ENCODE measurements at regions not wholly inside any gene's neighbourhood (a gene's known extent, or its start where the extent isn't known, plus 50 kb on each side); places are given as distances from the start of the nearest gene placed in this dataset.

DNA sequence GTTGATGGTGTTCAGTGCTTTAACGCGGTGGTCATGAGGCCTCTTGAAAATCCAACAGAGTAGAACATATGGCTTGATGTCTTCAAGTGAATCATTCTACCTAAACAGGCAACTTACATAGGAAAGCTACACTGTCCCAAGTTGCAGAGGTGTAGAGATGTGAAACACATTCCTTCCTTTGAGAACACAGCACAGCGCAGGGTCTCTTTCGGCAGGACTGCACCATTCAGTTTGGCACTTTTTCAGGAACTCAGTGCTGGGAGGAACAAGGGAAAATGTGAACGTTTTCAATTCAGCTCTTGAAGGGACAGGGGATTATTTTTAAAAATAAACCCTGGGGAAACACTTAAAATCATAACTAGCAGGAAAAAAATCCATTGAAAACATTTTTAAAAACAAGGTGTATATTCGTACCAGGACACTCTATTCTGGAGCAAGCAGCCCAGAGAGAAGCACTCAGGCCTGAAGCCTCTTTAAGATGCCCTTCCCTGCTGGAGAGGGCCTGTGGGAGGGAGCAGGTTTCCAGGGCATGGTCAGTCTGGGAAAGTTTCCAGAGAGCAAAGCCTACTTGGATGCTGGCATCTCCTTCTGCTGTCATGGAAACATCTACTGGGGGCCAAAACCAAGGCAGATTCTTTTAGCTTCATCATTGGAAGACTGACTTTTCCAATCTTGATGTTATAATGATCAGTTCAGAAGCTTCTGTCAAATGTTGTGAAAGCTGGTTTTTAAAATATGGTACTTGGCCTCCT, 60.4 kb upstream of the NPVF start:
- Histone ChIP-seq H3K27ac (no peak overlapping the region), H3K4me3 (no peak overlapping the region), H3K27me3 (no peaks in the 10 kb centered on the region), H3K4me1 (no peaks in the 10 kb centered on the region), H3K36me3 (no peaks in the 10 kb centered on the region), H3K9me3 (no peaks in the 10 kb centered on the region)
- DNase-seq = no peak
- TF ChIP-seq, protein P1, sequence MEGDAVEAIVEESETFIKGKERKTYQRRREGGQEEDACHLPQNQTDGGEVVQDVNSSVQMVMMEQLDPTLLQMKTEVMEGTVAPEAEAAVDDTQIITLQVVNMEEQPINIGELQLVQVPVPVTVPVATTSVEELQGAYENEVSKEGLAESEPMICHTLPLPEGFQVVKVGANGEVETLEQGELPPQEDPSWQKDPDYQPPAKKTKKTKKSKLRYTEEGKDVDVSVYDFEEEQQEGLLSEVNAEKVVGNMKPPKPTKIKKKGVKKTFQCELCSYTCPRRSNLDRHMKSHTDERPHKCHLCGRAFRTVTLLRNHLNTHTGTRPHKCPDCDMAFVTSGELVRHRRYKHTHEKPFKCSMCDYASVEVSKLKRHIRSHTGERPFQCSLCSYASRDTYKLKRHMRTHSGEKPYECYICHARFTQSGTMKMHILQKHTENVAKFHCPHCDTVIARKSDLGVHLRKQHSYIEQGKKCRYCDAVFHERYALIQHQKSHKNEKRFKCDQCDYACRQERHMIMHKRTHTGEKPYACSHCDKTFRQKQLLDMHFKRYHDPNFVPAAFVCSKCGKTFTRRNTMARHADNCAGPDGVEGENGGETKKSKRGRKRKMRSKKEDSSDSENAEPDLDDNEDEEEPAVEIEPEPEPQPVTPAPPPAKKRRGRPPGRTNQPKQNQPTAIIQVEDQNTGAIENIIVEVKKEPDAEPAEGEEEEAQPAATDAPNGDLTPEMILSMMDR (IDR thresholded peaks at IDR 0.05) = no peak
- no peak for TF ChIP-seq POLR2A (IDR thresholded peaks at IDR 0.05)

DNA sequence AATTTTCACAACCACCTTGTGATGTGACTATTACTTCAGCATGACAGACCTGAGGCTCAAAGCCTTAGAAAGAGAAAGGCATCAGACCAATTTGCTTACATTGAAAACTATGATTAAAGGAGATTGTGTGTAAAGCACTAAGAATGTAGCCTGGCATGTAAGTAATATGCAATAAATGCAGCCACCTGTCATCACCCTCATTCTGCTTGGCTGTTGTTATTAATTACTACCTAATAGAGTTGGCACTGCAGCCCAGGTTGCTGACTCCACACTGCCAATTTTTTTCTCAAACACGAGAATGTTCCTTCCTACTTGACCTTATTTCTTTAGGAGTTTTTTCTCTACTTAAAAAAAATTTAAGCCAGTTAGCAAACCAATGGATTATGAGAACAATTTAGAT, 61.2 kb upstream of the NPVF start:
- no peak overlapping the region for H3K27ac ChIP-seq
- no peaks in the 10 kb centered on the region for H3K36me3 ChIP-seq
- TF ChIP-seq, protein P1 (IDR thresholded peaks at IDR 0.05) = no peak
- no peak for TF ChIP-seq POLR2A (IDR thresholded peaks at IDR 0.05)
- no peaks in the 10 kb centered on the region for H3K4me1 ChIP-seq
- no peaks in the 10 kb centered on the region for H3K9me3 ChIP-seq
- no peak overlapping the region for H3K4me3 ChIP-seq
- no peak for DNase-seq
- H3K27me3 ChIP-seq = no peaks in the 10 kb centered on the region

DNA sequence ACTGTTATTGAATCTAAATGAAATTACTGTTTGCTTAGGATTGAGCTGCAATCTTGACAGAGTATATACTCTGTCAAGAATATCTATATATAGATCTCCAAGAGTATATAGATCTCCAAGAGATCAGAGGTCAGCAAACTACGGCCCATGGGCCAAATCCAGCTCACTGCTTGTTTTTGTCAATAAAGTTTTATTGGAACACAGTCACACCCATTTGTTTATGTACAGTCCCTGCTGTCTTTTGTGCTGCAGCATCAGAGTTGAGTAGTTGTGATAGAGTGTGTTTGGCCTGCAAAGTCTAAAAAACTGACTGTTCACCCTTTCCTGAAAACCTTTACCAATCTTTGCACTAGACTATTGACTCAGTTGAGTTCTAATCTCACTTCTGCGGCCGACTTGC, 66.3 kb upstream of the NPVF start:
- Histone ChIP-seq H3K36me3 (no peaks in the 10 kb centered on the region), H3K27me3 (no peaks in the 10 kb centered on the region), H3K9me3 (no peaks in the 10 kb centered on the region), H3K4me1 (no peaks in the 10 kb centered on the region), H3K27ac (no peak overlapping the region), H3K4me3 (no peak overlapping the region)
- TF ChIP-seq, protein P1 (IDR thresholded peaks at IDR 0.05) = no peak
- no peak for TF ChIP-seq POLR2A (IDR thresholded peaks at IDR 0.05)
- no peak for DNase-seq

DNA sequence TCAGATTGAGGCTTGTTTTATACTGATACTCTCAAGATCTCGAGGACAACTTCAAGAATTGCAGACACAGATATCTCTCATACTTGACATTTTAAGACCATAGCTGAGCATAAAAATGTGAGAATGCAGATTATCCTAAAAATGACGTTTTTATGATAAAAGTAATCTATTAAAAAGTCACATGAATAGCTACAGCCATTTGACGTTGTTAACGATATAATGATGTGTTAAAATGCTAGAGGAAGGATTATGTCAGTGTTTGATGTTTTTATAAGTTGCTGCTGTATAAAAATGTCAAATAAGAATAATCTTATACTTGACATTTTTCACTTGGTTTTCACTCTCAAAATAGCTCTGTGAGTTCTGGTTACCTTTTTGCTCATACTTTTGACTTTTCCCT, 67.1 kb upstream of the NPVF start:
- Histone ChIP-seq H3K27ac (no peak overlapping the region), H3K27me3 (no peaks in the 10 kb centered on the region), H3K9me3 (no peaks in the 10 kb centered on the region), H3K4me1 (no peaks in the 10 kb centered on the region), H3K36me3 (no peaks in the 10 kb centered on the region), H3K4me3 (no peak overlapping the region)
- TF ChIP-seq, protein P1 (IDR thresholded peaks at IDR 0.05) = no peak
- TF ChIP-seq POLR2A (IDR thresholded peaks at IDR 0.05) = no peak
- no peak for DNase-seq

GRCh38 chr7:25296086-25296485, 67.8 kb upstream of the NPVF start:
- TF ChIP-seq, protein P1 (IDR thresholded peaks at IDR 0.05) = no peak
- TF ChIP-seq POLR2A (IDR thresholded peaks at IDR 0.05) = no peak

More at GRCh38 chr7:25296086-25296485, 67.8 kb upstream of the NPVF start:
- no peak overlapping the region for H3K27ac ChIP-seq
- no peak for DNase-seq
- no peaks in the 10 kb centered on the region for H3K9me3 ChIP-seq
- H3K27me3 ChIP-seq = no peaks in the 10 kb centered on the region
- H3K4me1 ChIP-seq = no peaks in the 10 kb centered on the region
- H3K4me3 ChIP-seq = no peak overlapping the region
- H3K36me3 ChIP-seq = no peaks in the 10 kb centered on the region

All from Peyer's patch (tissue), 4 donors.